SK-N-SH treated with all-trans-retinoic acid at 6 μM for 48 hours (cell line): ENCODE measurements at regions not wholly inside any gene's neighbourhood (a gene's known extent, or its start where the extent isn't known, plus 50 kb on each side); places are given as distances from the start of the nearest gene placed in this dataset.

Source experiments
- ARNTL ChIP-seq: fragments of 450-650 bp; formaldehyde crosslinking; IDR thresholded peaks from 2 replicates; pipeline ENCODE4 v1.5.0; 2020; ENCODE audit warnings: low read depth, mild to moderate bottlenecking, moderate library complexity, borderline replicate concordance
- ISL1 ChIP-seq: fragments of 250-450 bp; sonication (Bioruptor Pico); IDR thresholded peaks from 2 replicates; pipeline ENCODE4 v2.1.2; 2022; ENCODE audit warnings: mild to moderate bottlenecking, moderate library complexity
- RARB ChIP-seq: fragments of 250-450 bp; sonication (Bioruptor Pico); IDR thresholded peaks from 2 replicates; pipeline ENCODE4 v1.8.0; 2021; ENCODE audit warnings: mild to moderate bottlenecking, moderate library complexity
- TCF4 ChIP-seq: fragments of 250-450 bp; sonication (Bioruptor Pico); IDR thresholded peaks from 2 replicates; pipeline ENCODE4 v1.8.0; 2021; ENCODE audit warnings: mild to moderate bottlenecking, moderate library complexity, borderline replicate concordance
- TOX ChIP-seq: fragments of 250-450 bp; sonication (Bioruptor Pico); IDR thresholded peaks from 2 replicates; pipeline ENCODE4 v1.8.0; 2021; ENCODE audit warnings: mild to moderate bottlenecking, moderate library complexity, borderline replicate concordance
- ZC3H10 ChIP-seq: fragments of 250-450 bp; sonication (Bioruptor Pico); IDR thresholded peaks from 2 replicates; pipeline ENCODE4 v1.5.1; 2021; ENCODE audit warnings: mild to moderate bottlenecking, moderate library complexity
- ZFP3 ChIP-seq: fragments of 250-450 bp; sonication (Bioruptor Pico); IDR thresholded peaks from 2 replicates; pipeline ENCODE4 v1.5.0; 2020; ENCODE audit warnings: mild to moderate bottlenecking, moderate library complexity
- ZFP30 ChIP-seq: fragments of 450-650 bp; formaldehyde crosslinking; IDR thresholded peaks from 2 replicates; pipeline ENCODE4 v1.5.0; 2022; ENCODE audit warnings: mild to moderate bottlenecking, moderate library complexity
- TF ChIP-seq, protein P1 (sequence below): fragments of 250-450 bp; sonication (Bioruptor Pico); IDR thresholded peaks from 2 replicates; pipeline ENCODE4 v1.5.0; 2020; ENCODE audit warnings: mild to moderate bottlenecking, moderate library complexity
- TF ChIP-seq, protein P2 (sequence below): fragments of 250-450 bp; sonication (Bioruptor Pico); IDR thresholded peaks from 2 replicates; pipeline ENCODE4 v1.5.1; 2020; ENCODE audit warnings: low read depth, mild to moderate bottlenecking, moderate library complexity

DNA sequence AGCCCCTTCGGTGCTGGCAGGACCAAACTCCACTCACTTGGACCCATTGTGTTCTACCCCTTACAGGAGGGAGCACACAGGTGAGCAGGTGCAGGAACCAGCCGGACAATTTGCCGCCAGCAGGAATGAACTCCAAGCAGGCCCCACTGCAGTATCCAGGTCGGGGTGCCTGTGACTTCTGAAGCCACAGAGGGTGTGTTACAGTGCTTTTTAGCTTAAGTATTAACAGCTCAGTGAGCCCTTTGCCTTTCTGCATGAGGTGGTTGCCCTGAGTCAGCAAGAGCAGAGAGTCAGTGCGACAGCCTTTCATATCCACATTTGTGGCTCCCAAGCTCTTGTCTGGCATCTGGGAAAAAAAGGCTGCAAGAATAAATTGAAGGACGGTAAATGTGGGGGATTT lies 366.6 kb upstream of the LRRC4C start:
- TF ChIP-seq TOX (no peak), ZFP30 (no peak), ZC3H10 (CRISPR knock-in tag) (no peak), RARB (CRISPR knock-in tag) (no peak), ARNTL (CRISPR knock-in tag) (no peak), ISL1 (CRISPR knock-in tag) (no peak), TCF4 (CRISPR knock-in tag) (no peak), ZFP3 (CRISPR knock-in tag) (no peak)
- TF ChIP-seq, protein P1, sequence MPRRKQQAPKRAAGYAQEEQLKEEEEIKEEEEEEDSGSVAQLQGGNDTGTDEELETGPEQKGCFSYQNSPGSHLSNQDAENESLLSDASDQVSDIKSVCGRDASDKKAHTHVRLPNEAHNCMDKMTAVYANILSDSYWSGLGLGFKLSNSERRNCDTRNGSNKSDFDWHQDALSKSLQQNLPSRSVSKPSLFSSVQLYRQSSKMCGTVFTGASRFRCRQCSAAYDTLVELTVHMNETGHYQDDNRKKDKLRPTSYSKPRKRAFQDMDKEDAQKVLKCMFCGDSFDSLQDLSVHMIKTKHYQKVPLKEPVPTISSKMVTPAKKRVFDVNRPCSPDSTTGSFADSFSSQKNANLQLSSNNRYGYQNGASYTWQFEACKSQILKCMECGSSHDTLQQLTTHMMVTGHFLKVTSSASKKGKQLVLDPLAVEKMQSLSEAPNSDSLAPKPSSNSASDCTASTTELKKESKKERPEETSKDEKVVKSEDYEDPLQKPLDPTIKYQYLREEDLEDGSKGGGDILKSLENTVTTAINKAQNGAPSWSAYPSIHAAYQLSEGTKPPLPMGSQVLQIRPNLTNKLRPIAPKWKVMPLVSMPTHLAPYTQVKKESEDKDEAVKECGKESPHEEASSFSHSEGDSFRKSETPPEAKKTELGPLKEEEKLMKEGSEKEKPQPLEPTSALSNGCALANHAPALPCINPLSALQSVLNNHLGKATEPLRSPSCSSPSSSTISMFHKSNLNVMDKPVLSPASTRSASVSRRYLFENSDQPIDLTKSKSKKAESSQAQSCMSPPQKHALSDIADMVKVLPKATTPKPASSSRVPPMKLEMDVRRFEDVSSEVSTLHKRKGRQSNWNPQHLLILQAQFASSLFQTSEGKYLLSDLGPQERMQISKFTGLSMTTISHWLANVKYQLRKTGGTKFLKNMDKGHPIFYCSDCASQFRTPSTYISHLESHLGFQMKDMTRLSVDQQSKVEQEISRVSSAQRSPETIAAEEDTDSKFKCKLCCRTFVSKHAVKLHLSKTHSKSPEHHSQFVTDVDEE, result no peak
- TF ChIP-seq, protein P2, sequence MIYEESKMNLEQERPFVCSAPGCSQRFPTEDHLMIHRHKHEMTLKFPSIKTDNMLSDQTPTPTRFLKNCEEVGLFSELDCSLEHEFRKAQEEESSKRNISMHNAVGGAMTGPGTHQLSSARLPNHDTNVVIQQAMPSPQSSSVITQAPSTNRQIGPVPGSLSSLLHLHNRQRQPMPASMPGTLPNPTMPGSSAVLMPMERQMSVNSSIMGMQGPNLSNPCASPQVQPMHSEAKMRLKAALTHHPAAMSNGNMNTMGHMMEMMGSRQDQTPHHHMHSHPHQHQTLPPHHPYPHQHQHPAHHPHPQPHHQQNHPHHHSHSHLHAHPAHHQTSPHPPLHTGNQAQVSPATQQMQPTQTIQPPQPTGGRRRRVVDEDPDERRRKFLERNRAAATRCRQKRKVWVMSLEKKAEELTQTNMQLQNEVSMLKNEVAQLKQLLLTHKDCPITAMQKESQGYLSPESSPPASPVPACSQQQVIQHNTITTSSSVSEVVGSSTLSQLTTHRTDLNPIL, result no peak
